PFSK-1 (cell line): ENCODE measurements at regions not wholly inside any gene's neighbourhood (a gene's known extent, or its start where the extent isn't known, plus 50 kb on each side); places are given as distances from the start of the nearest gene placed in this dataset.

ENCODE experiments used
- POLR2AphosphoS5 ChIP-seq: IDR thresholded peaks from 2 replicates; pipeline ENCODE4 v1.6.1; 2012; ENCODE audit warnings: low read depth, mild to moderate bottlenecking, control low read depth, low read length, moderate library complexity
- TAF1 ChIP-seq: IDR thresholded peaks from 2 replicates; pipeline ENCODE4 v1.6.1; 2012; ENCODE audit warnings: low read length, control low read depth, borderline replicate concordance; ENCODE audit not compliant: insufficient read depth

- TF ChIP-seq POLR2AphosphoS5 (no peak), TAF1 (no peak)
Observed at GRCh38 chr9:534886-535285, 306.6 kb upstream of the DMRT1 start.
